HepG2 (cell line): ENCODE measurements at regions not wholly inside any gene's neighbourhood (a gene's known extent, or its start where the extent isn't known, plus 50 kb on each side); places are given as distances from the start of the nearest gene placed in this dataset.

Experiments used
- ATAC-seq: fragments of 200-7000 bp; cut with Tn5 transposase; 3 replicates; pipeline ENCODE4 v1.9.1; 2020; ENCODE audit warnings: mild to moderate bottlenecking, moderate library complexity
- BruUV-seq: library from RNA; stranded (reverse); fragments of 400-500 nt; replicated peaks from 2 replicates; lab custom pipeline; 2021; lab: Mats Ljungman, UMichigan
- CTCF ChIA-PET: fragments of 300-600 bp; formaldehyde crosslinking; extraction: SDS; loops from one replicate; lab custom pipeline; 2021; ENCODE audit warnings: low total read pairs, inconsistent platforms, low intra/inter-chr PET ratio; lab: Yijun Ruan, JAX
- POLR2A ChIA-PET: fragments of 350-600 bp; sonication (Branson Sonifier 250); formaldehyde crosslinking; loops from one replicate; lab custom pipeline; 2020; ENCODE audit warnings: antibody characterized with exemption, inconsistent platforms; lab: Yijun Ruan, JAX
- DNase-seq: peaks from one replicate; pipeline ENCODE4 v3.0.0-alpha.2; 2015; ENCODE audit warnings: low spot score
- FAIRE-seq: peaks from 3 replicates; lab custom pipeline; 2011; peaks lifted over from hg19 to GRCh38; lab: Jason Lieb, UNC
- H2AFZ ChIP-seq: one replicate; pipeline ENCODE4 v1.6.1; 2011; ENCODE audit warnings: low read length, inconsistent platforms
- H3K27ac ChIP-seq: fragments of 300-600 bp; 3 replicates; pipeline ENCODE4 v1.8.0; 2011; ENCODE audit warnings: mixed run types, mild to moderate bottlenecking, mixed read lengths, low read length, inconsistent platforms; ENCODE audit not compliant: insufficient read depth; ENCODE audit errors: extremely low read length
- H3K27me3 ChIP-seq, 2 experiments: fragments of 200-600 bp in 1 of 2; 2 replicates in 1 of 2; 3 replicates in 1 of 2; pipeline versions ENCODE4 v1.6.0 to v1.8.0; 2011; ENCODE audit warnings: low read length in 2 of 2, mild to moderate bottlenecking in 2 of 2, moderate library complexity in 2 of 2, inconsistent platforms in 1 of 2; ENCODE audit not compliant: insufficient read depth in 2 of 2, control insufficient read depth in 1 of 2
- H3K36me3 ChIP-seq, 2 experiments: fragments of 200-600 bp in 1 of 2; replicated peaks in 1 of 2; 2 replicates in 1 of 2; 3 replicates in 1 of 2; pipeline versions ENCODE4 v1.5.1 to v1.8.0; 2011; ENCODE audit warnings: low read length in 2 of 2, inconsistent platforms in 1 of 2; ENCODE audit not compliant: insufficient read depth in 2 of 2, control insufficient read depth in 1 of 2
- H3K4me1 ChIP-seq: 2 replicates; pipeline ENCODE4 v1.5.1; 2012; ENCODE audit warnings: low read length, inconsistent platforms; ENCODE audit not compliant: insufficient read depth
- H3K4me2 ChIP-seq: 2 replicates; pipeline ENCODE4 v1.6.0; 2011; ENCODE audit warnings: low read depth, low read length, inconsistent platforms
- H3K4me3 ChIP-seq, 3 experiments: fragments of 200-600 bp in 1 of 3; sonication (generic), shearing (Covaris generic) in 1 of 3; replicated peaks in 1 of 3; 2 replicates each; pipeline ENCODE4 v1.5.1; 2011 to 2016; ENCODE audit warnings: low read length in 3 of 3, inconsistent platforms in 2 of 3, low read depth in 2 of 3, mild to moderate bottlenecking in 2 of 3, control low read depth in 1 of 3, mixed read lengths in 1 of 3; ENCODE audit not compliant: insufficient read depth in 1 of 3
- H3K79me2 ChIP-seq: one replicate; pipeline ENCODE4 v1.6.1; 2011; ENCODE audit warnings: low read length, inconsistent platforms; ENCODE audit not compliant: insufficient read depth
- H3K9ac ChIP-seq: 2 replicates; pipeline ENCODE4 v1.6.0; 2011; ENCODE audit warnings: mild to moderate bottlenecking, low read depth, low read length, inconsistent platforms; ENCODE audit not compliant: insufficient read depth
- H3K9me3 ChIP-seq: 2 replicates; pipeline ENCODE4 v1.5.1; 2012; ENCODE audit warnings: mild to moderate bottlenecking, low read length
- H4K20me1 ChIP-seq: 2 replicates; pipeline ENCODE4 v1.6.0; 2011; ENCODE audit warnings: inconsistent platforms, mild to moderate bottlenecking, low read length, moderate library complexity; ENCODE audit not compliant: insufficient read depth
- AGO1 ChIP-seq: fragments of 200-400 bp; formaldehyde crosslinking; IDR thresholded peaks from 2 replicates; pipeline ENCODE4 v1.6.1; 2017; ENCODE audit warnings: mild to moderate bottlenecking, low read depth, low read length, moderate library complexity; ENCODE audit not compliant: poor library complexity, severe bottlenecking
- HNRNPL ChIP-seq: fragments of 200-400 bp; formaldehyde crosslinking; IDR thresholded peaks from 2 replicates; pipeline ENCODE4 v1.6.1; 2017; ENCODE audit warnings: mild to moderate bottlenecking, low read depth, low read length
- KLF16 ChIP-seq, 2 experiments: sonication (generic) in 1 of 2; formaldehyde crosslinking in 1 of 2; IDR thresholded peaks; 2 replicates each; pipeline versions ENCODE4 v1.6.1 to v1.8.0; 2016 to 2023; ENCODE audit warnings: missing genetic modification reagents in 2 of 2, missing compliant biosample characterization in 1 of 2
- MAFK ChIP-seq, 2 experiments: IDR thresholded peaks in 1 of 2; conservative IDR thresholded peaks in 1 of 2; 2 replicates each; pipeline ENCODE4 v1.6.1; 2011; ENCODE audit warnings: improper control_type of control experiment in 2 of 2, low read length in 2 of 2
- NBN ChIP-seq: fragments of 450-650 bp; conservative IDR thresholded peaks from 2 replicates; pipeline ENCODE4 v1.6.1; 2017
- SRSF4 ChIP-seq: fragments of 200-400 bp; formaldehyde crosslinking; IDR thresholded peaks from one replicate; pipeline ENCODE4 v1.6.1; 2018; ENCODE audit warnings: mild to moderate bottlenecking, low read depth, low read length, moderate library complexity; ENCODE audit not compliant: poor library complexity, severe bottlenecking
- STAT5B ChIP-seq: sonication (generic); formaldehyde crosslinking; IDR thresholded peaks from 2 replicates; pipeline ENCODE4 v1.4.0; 2020; ENCODE audit warnings: missing genetic modification reagents
- ZNF24 ChIP-seq: fragments of 450-650 bp; IDR thresholded peaks from 2 replicates; pipeline ENCODE4 v1.6.1; 2017; ENCODE audit warnings: antibody characterized with exemption, mild to moderate bottlenecking
- ZNF749 ChIP-seq: sonication (generic); formaldehyde crosslinking; IDR thresholded peaks from 2 replicates; pipeline ENCODE4 v1.8.0; 2022; ENCODE audit warnings: mild to moderate bottlenecking, missing genetic modification reagents, moderate library complexity, borderline replicate concordance
- WGBS: methylation state at CpG from one replicate; pipeline ENCODE4 v1.1.6; 2017; ENCODE audit warnings: low lambda C conversion rate; 5-methylcytosine and 5-hydroxymethylcytosine counted together
- in situ Hi-C: cut with HindIII; loops from 2 replicates; pipeline ENCODE4 v1.10.0; 2017; ENCODE audit warnings: low pct_unique_long_range_greater_than_20kb; ENCODE audit not compliant: extremely low pct_ligation_motif_present
- intact Hi-C: fragments of 100-400 bp; cut with micrococcal nuclease; formaldehyde crosslinking; loops from one replicate; pipeline ENCODE4 v1.10.0; 2022; ENCODE audit not compliant: unreplicated experiment
- TF ChIP-seq, protein P1 (sequence below): sonication (generic); formaldehyde crosslinking; IDR thresholded peaks from 2 replicates; pipeline ENCODE4 v1.5.0; 2020; ENCODE audit warnings: missing genetic modification reagents
- TF ChIP-seq, protein P2 (sequence below): sonication (generic); formaldehyde crosslinking; IDR thresholded peaks from 2 replicates; pipeline ENCODE4 v1.4.0; 2020; ENCODE audit warnings: mild to moderate bottlenecking, missing genetic modification reagents
- TF ChIP-seq, protein P3 (sequence below): sonication (generic); formaldehyde crosslinking; IDR thresholded peaks from one replicate; pipeline ENCODE4 v1.5.1; 2020; ENCODE audit warnings: mild to moderate bottlenecking, missing genetic modification reagents; ENCODE audit errors: not compliant biosample characterization

DNA sequence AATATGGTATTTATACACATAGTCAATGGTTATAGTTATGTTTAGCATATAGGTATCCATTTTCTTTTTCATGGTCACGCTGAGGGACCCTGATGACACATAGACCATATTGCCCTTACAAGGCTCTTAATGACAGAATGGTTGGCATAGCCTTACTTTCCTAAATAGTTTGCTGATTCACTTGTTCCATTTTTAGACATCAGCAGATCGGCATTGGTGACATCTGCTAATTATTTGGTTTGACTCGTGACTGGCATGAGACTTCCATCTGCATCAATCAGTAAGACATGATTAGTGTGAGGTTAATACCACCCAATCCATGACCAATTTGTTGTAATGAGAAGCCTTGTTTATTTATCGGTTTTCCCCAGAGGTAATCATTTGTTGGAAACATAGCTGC lies 309.7 kb downstream of the ALDH8A1 start (continued):
- TF ChIP-seq, protein P1, sequence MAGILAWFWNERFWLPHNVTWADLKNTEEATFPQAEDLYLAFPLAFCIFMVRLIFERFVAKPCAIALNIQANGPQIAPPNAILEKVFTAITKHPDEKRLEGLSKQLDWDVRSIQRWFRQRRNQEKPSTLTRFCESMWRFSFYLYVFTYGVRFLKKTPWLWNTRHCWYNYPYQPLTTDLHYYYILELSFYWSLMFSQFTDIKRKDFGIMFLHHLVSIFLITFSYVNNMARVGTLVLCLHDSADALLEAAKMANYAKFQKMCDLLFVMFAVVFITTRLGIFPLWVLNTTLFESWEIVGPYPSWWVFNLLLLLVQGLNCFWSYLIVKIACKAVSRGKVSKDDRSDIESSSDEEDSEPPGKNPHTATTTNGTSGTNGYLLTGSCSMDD (CRISPR knock-in tag): no peak
- no peak for TF ChIP-seq AGO1
- TF ChIP-seq STAT5B: no peak
- no peak for TF ChIP-seq NBN
- no peak for TF ChIP-seq KLF16 (CRISPR knock-in tag; IDR thresholded peaks at IDR 0.05)

DNA sequence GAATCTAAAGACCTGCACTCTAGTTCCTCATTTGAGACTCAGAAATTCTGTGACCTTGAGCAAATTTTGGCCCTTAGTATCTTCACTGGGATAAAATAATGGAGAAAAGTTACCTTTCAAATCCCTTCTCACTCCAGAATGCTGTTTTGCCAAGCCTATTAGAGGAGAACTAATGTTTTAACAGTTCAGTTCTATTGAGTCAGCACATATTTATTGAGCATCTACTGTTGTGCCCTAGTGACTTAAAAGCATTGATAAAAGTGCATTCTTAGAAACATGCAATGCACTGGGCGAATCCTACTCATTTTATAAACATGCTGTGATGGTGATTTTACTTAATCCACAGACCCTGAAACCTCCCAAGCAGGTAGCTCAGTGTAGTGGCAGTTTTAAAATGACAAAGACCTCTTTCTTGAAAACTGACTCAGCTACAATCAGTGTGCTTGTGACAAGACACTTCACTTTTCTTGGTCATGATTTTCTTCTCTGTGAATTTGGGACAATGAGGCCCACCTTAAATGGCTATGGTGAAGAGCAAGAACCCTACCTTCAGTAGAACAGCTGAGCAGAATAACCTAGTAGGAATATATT lies 312.0 kb downstream of the ALDH8A1 start:
- WGBS: 0% methylated on average over 1 of the region's 1 CpG
- Histone ChIP-seq H4K20me1 (no peaks in the 10 kb centered on the region), H3K79me2 (no peaks in the 10 kb centered on the region), H3K4me2 (no peak overlapping the region), H2AFZ (no peak overlapping the region), H3K27ac (no peak overlapping the region), H3K4me1 (0 out of 2 replicates have a peak, but pooled peaks cover 4% of the 10 kb centered on the region), H3K36me3 (no peaks in the 10 kb centered on the region), H3K9me3 (no peaks in the 10 kb centered on the region), H3K27me3 (no peaks in the 10 kb centered on the region; a peak in 1 of 5 replicates), H3K9ac (no peak overlapping the region), H3K4me3 (no peak overlapping the region)
- CTCF ChIA-PET: interaction anchor here (1.5 kb wide), 1 partner anchor 481 kb away, joined by 4 read pairs; no protein-coding TSS in a partner anchor
- TF ChIP-seq ZNF749 (CRISPR knock-in tag) (no peak), MAFK (conservative IDR thresholded peaks at IDR 0.05 in 1 of 2, IDR thresholded peaks at IDR 0.05 in 1 of 2; ENCODE audit: low read length in 2 of 2) (peak; percentile 38 to 56; a peak in 2 of 4 replicates), ZNF24 (no peak), SRSF4 (no peak), HNRNPL (no peak)
- TF ChIP-seq, protein P2, sequence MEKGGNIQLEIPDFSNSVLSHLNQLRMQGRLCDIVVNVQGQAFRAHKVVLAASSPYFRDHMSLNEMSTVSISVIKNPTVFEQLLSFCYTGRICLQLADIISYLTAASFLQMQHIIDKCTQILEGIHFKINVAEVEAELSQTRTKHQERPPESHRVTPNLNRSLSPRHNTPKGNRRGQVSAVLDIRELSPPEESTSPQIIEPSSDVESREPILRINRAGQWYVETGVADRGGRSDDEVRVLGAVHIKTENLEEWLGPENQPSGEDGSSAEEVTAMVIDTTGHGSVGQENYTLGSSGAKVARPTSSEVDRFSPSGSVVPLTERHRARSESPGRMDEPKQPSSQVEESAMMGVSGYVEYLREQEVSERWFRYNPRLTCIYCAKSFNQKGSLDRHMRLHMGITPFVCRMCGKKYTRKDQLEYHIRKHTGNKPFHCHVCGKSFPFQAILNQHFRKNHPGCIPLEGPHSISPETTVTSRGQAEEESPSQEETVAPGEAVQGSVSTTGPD (CRISPR knock-in tag): no peak
- TF ChIP-seq, protein P3, sequence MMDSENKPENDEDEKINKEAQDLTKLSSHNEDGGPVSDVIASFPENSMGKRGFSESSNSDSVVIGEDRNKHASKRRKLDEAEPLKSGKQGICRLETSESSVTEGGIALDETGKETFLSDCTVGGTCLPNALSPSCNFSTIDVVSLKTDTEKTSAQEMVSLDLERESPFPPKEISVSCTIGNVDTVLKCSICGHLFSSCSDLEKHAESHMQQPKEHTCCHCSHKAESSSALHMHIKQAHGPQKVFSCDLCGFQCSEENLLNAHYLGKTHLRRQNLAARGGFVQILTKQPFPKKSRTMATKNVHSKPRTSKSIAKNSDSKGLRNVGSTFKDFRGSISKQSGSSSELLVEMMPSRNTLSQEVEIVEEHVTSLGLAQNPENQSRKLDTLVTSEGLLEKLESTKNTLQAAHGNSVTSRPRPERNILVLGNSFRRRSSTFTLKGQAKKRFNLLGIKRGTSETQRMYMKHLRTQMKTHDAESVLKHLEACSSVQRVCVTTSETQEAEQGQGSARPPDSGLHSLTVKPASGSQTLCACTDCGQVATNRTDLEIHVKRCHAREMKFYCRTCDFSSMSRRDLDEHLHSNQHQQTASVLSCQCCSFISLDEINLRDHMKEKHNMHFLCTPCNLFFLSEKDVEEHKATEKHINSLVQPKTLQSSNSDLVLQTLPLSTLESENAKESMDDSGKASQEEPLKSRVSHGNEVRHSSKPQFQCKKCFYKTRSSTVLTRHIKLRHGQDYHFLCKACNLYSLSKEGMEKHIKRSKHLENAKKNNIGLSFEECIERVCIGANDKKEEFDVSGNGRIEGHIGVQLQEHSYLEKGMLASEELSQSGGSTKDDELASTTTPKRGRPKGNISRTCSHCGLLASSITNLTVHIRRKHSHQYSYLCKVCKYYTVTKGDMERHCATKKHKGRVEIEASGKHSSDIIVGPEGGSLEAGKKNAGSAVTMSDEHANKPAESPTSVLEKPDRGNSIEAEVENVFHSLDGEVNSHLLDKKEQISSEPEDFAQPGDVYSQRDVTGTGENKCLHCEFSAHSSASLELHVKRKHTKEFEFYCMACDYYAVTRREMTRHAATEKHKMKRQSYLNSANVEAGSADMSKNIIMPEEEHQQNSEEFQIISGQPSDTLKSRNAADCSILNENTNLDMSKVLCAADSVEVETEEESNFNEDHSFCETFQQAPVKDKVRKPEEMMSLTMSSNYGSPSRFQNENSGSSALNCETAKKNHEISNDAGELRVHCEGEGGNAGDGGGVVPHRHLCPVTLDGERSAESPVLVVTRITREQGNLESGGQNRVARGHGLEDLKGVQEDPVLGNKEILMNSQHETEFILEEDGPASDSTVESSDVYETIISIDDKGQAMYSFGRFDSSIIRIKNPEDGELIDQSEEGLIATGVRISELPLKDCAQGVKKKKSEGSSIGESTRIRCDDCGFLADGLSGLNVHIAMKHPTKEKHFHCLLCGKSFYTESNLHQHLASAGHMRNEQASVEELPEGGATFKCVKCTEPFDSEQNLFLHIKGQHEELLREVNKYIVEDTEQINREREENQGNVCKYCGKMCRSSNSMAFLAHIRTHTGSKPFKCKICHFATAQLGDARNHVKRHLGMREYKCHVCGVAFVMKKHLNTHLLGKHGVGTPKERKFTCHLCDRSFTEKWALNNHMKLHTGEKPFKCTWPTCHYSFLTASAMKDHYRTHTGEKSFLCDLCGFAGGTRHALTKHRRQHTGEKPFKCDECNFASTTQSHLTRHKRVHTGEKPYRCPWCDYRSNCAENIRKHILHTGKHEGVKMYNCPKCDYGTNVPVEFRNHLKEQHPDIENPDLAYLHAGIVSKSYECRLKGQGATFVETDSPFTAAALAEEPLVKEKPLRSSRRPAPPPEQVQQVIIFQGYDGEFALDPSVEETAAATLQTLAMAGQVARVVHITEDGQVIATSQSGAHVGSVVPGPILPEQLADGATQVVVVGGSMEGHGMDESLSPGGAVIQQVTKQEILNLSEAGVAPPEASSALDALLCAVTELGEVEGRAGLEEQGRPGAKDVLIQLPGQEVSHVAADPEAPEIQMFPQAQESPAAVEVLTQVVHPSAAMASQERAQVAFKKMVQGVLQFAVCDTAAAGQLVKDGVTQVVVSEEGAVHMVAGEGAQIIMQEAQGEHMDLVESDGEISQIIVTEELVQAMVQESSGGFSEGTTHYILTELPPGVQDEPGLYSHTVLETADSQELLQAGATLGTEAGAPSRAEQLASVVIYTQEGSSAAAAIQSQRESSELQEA: no peak
- in situ Hi-C loops: no loop called here
- DNase-seq (no peak), FAIRE-seq (no peak), ATAC-seq (no peak)
- no TSS peak for BruUV-seq
- POLR2A ChIA-PET: no interaction called here
- intact Hi-C loops: no loop called here
